ENCODE measurements at regions not wholly inside any gene's neighbourhood (a gene's known extent, or its start where the extent isn't known, plus 50 kb on each side); places are given as distances from the start of the nearest gene placed in this dataset.

GRCh38 chr16:80366023-80366422, 174.8 kb upstream of the DYNLRB2 start:
- TF ChIP-seq, protein P1, sequence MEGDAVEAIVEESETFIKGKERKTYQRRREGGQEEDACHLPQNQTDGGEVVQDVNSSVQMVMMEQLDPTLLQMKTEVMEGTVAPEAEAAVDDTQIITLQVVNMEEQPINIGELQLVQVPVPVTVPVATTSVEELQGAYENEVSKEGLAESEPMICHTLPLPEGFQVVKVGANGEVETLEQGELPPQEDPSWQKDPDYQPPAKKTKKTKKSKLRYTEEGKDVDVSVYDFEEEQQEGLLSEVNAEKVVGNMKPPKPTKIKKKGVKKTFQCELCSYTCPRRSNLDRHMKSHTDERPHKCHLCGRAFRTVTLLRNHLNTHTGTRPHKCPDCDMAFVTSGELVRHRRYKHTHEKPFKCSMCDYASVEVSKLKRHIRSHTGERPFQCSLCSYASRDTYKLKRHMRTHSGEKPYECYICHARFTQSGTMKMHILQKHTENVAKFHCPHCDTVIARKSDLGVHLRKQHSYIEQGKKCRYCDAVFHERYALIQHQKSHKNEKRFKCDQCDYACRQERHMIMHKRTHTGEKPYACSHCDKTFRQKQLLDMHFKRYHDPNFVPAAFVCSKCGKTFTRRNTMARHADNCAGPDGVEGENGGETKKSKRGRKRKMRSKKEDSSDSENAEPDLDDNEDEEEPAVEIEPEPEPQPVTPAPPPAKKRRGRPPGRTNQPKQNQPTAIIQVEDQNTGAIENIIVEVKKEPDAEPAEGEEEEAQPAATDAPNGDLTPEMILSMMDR (IDR thresholded peaks at IDR 0.05; ENCODE audit: low read depth, low read length, poor library complexity, severe bottlenecking): no peak
- no peak for TF ChIP-seq EZH2phosphoT487 (IDR thresholded peaks at IDR 0.05; ENCODE audit: borderline replicate concordance, low read length)

Data from DOHH2 (cell line).